H9 (cell line): ENCODE measurements at regions not wholly inside any gene's neighbourhood (a gene's known extent, or its start where the extent isn't known, plus 50 kb on each side); places are given as distances from the start of the nearest gene placed in this dataset.

ENCODE experiments used
- DNase-seq: peaks from one replicate; pipeline ENCODE4 v3.0.0-alpha.2; 2017
- H2AFZ ChIP-seq: one replicate; pipeline ENCODE4 v1.6.1; 2013; ENCODE audit warnings: mild to moderate bottlenecking, low read length, control low read depth, moderate library complexity
- H2AK5ac ChIP-seq: 2 replicates; pipeline ENCODE4 v1.6.1; 2013; ENCODE audit warnings: low read length, control low read depth, mixed read lengths; ENCODE audit not compliant: insufficient read length
- H2BK120ac ChIP-seq: one replicate; pipeline ENCODE4 v1.6.1; 2013; ENCODE audit warnings: low read depth, mild to moderate bottlenecking, low read length, control low read depth, inconsistent platforms; ENCODE audit not compliant: poor library complexity, severe bottlenecking
- H2BK12ac ChIP-seq: 2 replicates; pipeline ENCODE4 v1.6.1; 2013; ENCODE audit warnings: low read length, control low read depth, mixed read lengths, low read depth; ENCODE audit not compliant: insufficient read length
- H2BK15ac ChIP-seq: 2 replicates; pipeline ENCODE4 v1.6.1; 2013; ENCODE audit warnings: low read depth, low read length, control low read depth
- H2BK20ac ChIP-seq: one replicate; pipeline ENCODE4 v1.6.1; 2013; ENCODE audit warnings: low read depth, mild to moderate bottlenecking, low read length, control low read depth, inconsistent platforms; ENCODE audit not compliant: poor library complexity, severe bottlenecking
- H2BK5ac ChIP-seq: 2 replicates; pipeline ENCODE4 v1.6.1; 2013; ENCODE audit warnings: low read length, control low read depth, mixed read lengths; ENCODE audit not compliant: insufficient read length
- H3K14ac ChIP-seq: 2 replicates; pipeline ENCODE4 v1.6.1; 2013; ENCODE audit warnings: low read length, control low read depth; ENCODE audit not compliant: insufficient read depth
- H3K18ac ChIP-seq: 2 replicates; pipeline ENCODE4 v1.6.1; 2013; ENCODE audit warnings: low read depth, mild to moderate bottlenecking, mixed read lengths, low read length, control low read depth; ENCODE audit not compliant: insufficient read length
- H3K23ac ChIP-seq: 2 replicates; pipeline ENCODE4 v1.6.1; 2013; ENCODE audit warnings: low read length, control low read depth, mixed read lengths, low read depth; ENCODE audit not compliant: insufficient read length
- H3K23me2 ChIP-seq: 2 replicates; pipeline ENCODE4 v1.6.1; 2013; ENCODE audit warnings: low read depth, mild to moderate bottlenecking, mixed read lengths, low read length, control low read depth; ENCODE audit not compliant: insufficient read length, poor library complexity, severe bottlenecking
- H3K27ac ChIP-seq: 2 replicates; pipeline ENCODE4 v1.5.1; 2013; ENCODE audit warnings: low read length, control low read depth, mixed read lengths, low read depth; ENCODE audit not compliant: insufficient read length
- H3K27me3 ChIP-seq: 2 replicates; pipeline ENCODE4 v1.6.1; 2013; ENCODE audit warnings: low read length, control low read depth, inconsistent platforms; ENCODE audit not compliant: insufficient read depth
- H3K4ac ChIP-seq: 2 replicates; pipeline ENCODE4 v1.6.1; 2013; ENCODE audit warnings: low read depth, mild to moderate bottlenecking, control low read depth, inconsistent platforms, low read length, moderate library complexity
- H3K4me1 ChIP-seq: 2 replicates; pipeline ENCODE4 v1.6.1; 2013; ENCODE audit warnings: low read length, control low read depth, inconsistent platforms; ENCODE audit not compliant: insufficient read depth
- H3K4me2 ChIP-seq: 2 replicates; pipeline ENCODE4 v1.6.1; 2013; ENCODE audit warnings: low read length, control low read depth, mixed read lengths; ENCODE audit not compliant: insufficient read length, insufficient read depth
- H3K56ac ChIP-seq: 2 replicates; pipeline ENCODE4 v1.6.1; 2013; ENCODE audit warnings: low read depth, mild to moderate bottlenecking, mixed read lengths, low read length, control low read depth; ENCODE audit not compliant: insufficient read length
- H3K79me1 ChIP-seq: 2 replicates; pipeline ENCODE4 v1.6.1; 2013; ENCODE audit warnings: low read depth, mild to moderate bottlenecking, moderate library complexity, low read length, control low read depth, inconsistent platforms; ENCODE audit not compliant: insufficient read depth, poor library complexity, severe bottlenecking
- H3K79me2 ChIP-seq: 2 replicates; pipeline ENCODE4 v1.6.1; 2013; ENCODE audit warnings: low read length, control low read depth, inconsistent platforms; ENCODE audit not compliant: insufficient read depth
- H3K9ac ChIP-seq: 2 replicates; pipeline ENCODE4 v1.6.1; 2013; ENCODE audit warnings: low read length, control low read depth, mixed read lengths; ENCODE audit not compliant: insufficient read length; ENCODE audit errors: extremely low read depth
- H3K9me3 ChIP-seq: one replicate; pipeline ENCODE4 v1.6.1; 2013; ENCODE audit warnings: low read depth, low read length, inconsistent platforms; ENCODE audit not compliant: control insufficient read depth
- H3T11ph ChIP-seq: one replicate; pipeline ENCODE4 v1.6.1; 2013; ENCODE audit warnings: mild to moderate bottlenecking, low read length, control low read depth, inconsistent platforms
- H4K20me1 ChIP-seq: one replicate; pipeline ENCODE4 v1.6.1; 2013; ENCODE audit not compliant: control insufficient read depth, insufficient read length, insufficient read depth
- H4K5ac ChIP-seq: 2 replicates; pipeline ENCODE4 v1.6.1; 2013; ENCODE audit warnings: low read depth, mild to moderate bottlenecking, mixed read lengths, low read length, control low read depth; ENCODE audit not compliant: insufficient read length
- H4K8ac ChIP-seq: replicated peaks from 2 replicates; pipeline ENCODE4 v1.6.1; 2013; ENCODE audit warnings: low read length, control low read depth, mixed read lengths, low read depth; ENCODE audit not compliant: insufficient read length
- H4K91ac ChIP-seq: 2 replicates; pipeline ENCODE4 v1.6.1; 2013; ENCODE audit warnings: low read depth, mild to moderate bottlenecking, moderate library complexity, mixed read lengths, low read length, control low read depth; ENCODE audit not compliant: insufficient read length
- H3K27ac Mint-ChIP-seq, 3 experiments: 2 replicates in 2 of 3; 3 replicates in 1 of 3; pipeline ENCODE4 v1.8.0; 2020 to 2021; ENCODE audit warnings: mixed read lengths in 3 of 3, mild to moderate bottlenecking in 1 of 3, moderate library complexity in 1 of 3
- H3K27me3 Mint-ChIP-seq: 2 replicates; pipeline ENCODE4 v1.8.0; 2021; ENCODE audit warnings: low read depth, mild to moderate bottlenecking, moderate library complexity, mixed read lengths
- H3K36me3 Mint-ChIP-seq, 3 experiments: 2 replicates in 2 of 3; 3 replicates in 1 of 3; pipeline ENCODE4 v1.8.0; 2020 to 2021; ENCODE audit warnings: low read depth in 3 of 3, mixed read lengths in 3 of 3; ENCODE audit not compliant: insufficient read depth in 1 of 3
- H3K4me1 Mint-ChIP-seq, 2 experiments: 2 replicates each; pipeline ENCODE4 v1.8.0; 2020; ENCODE audit warnings: mixed read lengths in 2 of 2
- H3K4me3 Mint-ChIP-seq, 2 experiments: 2 replicates in 1 of 2; 3 replicates in 1 of 2; pipeline ENCODE4 v1.8.0; 2020 to 2021; ENCODE audit warnings: mild to moderate bottlenecking in 2 of 2, mixed read lengths in 2 of 2, moderate library complexity in 1 of 2
- H3K9me3 Mint-ChIP-seq, 2 experiments: 2 replicates in 1 of 2; 3 replicates in 1 of 2; pipeline ENCODE4 v1.8.0; 2020; ENCODE audit warnings: mild to moderate bottlenecking in 2 of 2, mixed read lengths in 2 of 2, moderate library complexity in 1 of 2
- CTCF ChIP-seq: fragments of 200-600 bp; sonication (generic); conservative IDR thresholded peaks from 3 replicates; pipeline ENCODE4 v1.8.0; 2021; ENCODE audit warnings: antibody characterized with exemption, mild to moderate bottlenecking
- WGBS: extraction: QIAGEN DNeasy Blood & Tissue Kit; methylation state at CpG from one replicate; pipeline ENCODE4 v1.1.7; 2013; ENCODE audit warnings: missing lambda C conversion rate, low lambda C conversion rate, mixed read lengths; ENCODE audit not compliant: insufficient read length; ENCODE audit errors: extremely low coverage; 5-methylcytosine and 5-hydroxymethylcytosine counted together

- no peak overlapping the region for H3K4me3 Mint-ChIP-seq
- no peak overlapping the region for H3K9ac ChIP-seq
- H4K5ac ChIP-seq, result no peak overlapping the region
- H2BK15ac ChIP-seq, result no peak overlapping the region
- H4K8ac ChIP-seq, result no peak overlapping the region
- no peaks in the 10 kb centered on the region; the same call in 1 of the 2 replicates for H3K27me3 Mint-ChIP-seq
- WGBS, result no CpG with 5 or more reads among the region's 2 CpGs
- no peak overlapping the region for H3K23ac ChIP-seq
- no peak overlapping the region for H2AK5ac ChIP-seq
- H3K14ac ChIP-seq, result no peak overlapping the region
- no peak overlapping the region for H3K56ac ChIP-seq
- H4K20me1 ChIP-seq, result no peaks in the 10 kb centered on the region
- no peak for TF ChIP-seq CTCF
- no peak overlapping the region for H3K27ac ChIP-seq
- H3K27ac Mint-ChIP-seq, result no peak overlapping the region
- H2BK120ac ChIP-seq, result no peak overlapping the region
- H3K18ac ChIP-seq, result no peak overlapping the region
- no peak overlapping the region for H3K4me2 ChIP-seq
- H3K79me1 ChIP-seq, result no peaks in the 10 kb centered on the region
- no peaks in the 10 kb centered on the region for H3K79me2 ChIP-seq
- no peak overlapping the region for H2AFZ ChIP-seq
- no peak overlapping the region for H3T11ph ChIP-seq
- H2BK12ac ChIP-seq, result no peak overlapping the region
- DNase-seq, result no peak
- H3K4me1 ChIP-seq, result no peaks in the 10 kb centered on the region
- no peaks in the 10 kb centered on the region for H3K36me3 Mint-ChIP-seq
- H2BK20ac ChIP-seq, result no peak overlapping the region
- H3K27me3 ChIP-seq, result no peaks in the 10 kb centered on the region
- H4K91ac ChIP-seq, result no peak overlapping the region
- no peak overlapping the region for H2BK5ac ChIP-seq
- H3K9me3 ChIP-seq, result no peaks in the 10 kb centered on the region
- H3K4me1 Mint-ChIP-seq, result no peaks in the 10 kb centered on the region
- no peaks in the 10 kb centered on the region for H3K23me2 ChIP-seq
- H3K9me3 Mint-ChIP-seq, result no peaks in the 10 kb centered on the region
- H3K4ac ChIP-seq, result no peak overlapping the region
Measured at GRCh38 chr18:1273469-1273868, 368.8 kb downstream of the ADCYAP1 start.
